ENCODE measurements at regions not wholly inside any gene's neighbourhood (a gene's known extent, or its start where the extent isn't known, plus 50 kb on each side); places are given as distances from the start of the nearest gene placed in this dataset.

DNA sequence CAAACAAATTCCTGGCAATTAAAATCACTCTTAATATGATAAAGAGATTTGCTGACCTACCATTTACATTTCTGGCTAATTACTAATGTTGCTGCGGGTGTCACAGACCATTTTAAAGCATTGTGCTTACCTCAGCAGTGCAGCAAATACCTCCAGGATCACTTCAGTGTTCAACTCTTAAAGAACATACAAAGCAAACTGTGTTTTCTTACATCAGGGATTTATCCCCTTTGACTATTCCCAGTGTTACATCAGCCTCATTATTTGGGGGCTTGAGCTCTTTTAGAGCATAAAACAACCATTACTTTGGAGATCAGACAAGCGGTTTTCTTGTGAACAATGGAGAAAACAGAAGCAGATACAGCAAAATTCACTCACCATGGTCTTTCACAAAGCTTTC is 185.4 kb downstream of the LYPLAL1 start:
- Histone ChIP-seq H2AFZ (ENCODE audit: low read depth, low read length) (no peak overlapping the region), H3K4me3 (ENCODE audit: low read depth in 1 of 2, low read length in 2 of 2) (no peak overlapping the region), H3K9me3 (ENCODE audit: insufficient read depth, low read length, severe bottlenecking) (no peaks in the 10 kb centered on the region), H3K79me2 (ENCODE audit: insufficient read depth, low read length) (no peaks in the 10 kb centered on the region), H3K4me1 (ENCODE audit: insufficient read depth, low read length) (no peaks in the 10 kb centered on the region), H3K27me3 (ENCODE audit: insufficient read depth, low read length, poor library complexity) (no peaks in the 10 kb centered on the region), H4K20me1 (ENCODE audit: insufficient read depth, low read length) (no peaks in the 10 kb centered on the region), H3K27ac (ENCODE audit: low read length) (no peak overlapping the region), H3K4me2 (ENCODE audit: insufficient read depth, low read length) (no peak overlapping the region), H3K36me3 (ENCODE audit: insufficient read depth, low read length) (no peaks in the 10 kb centered on the region), H3K9ac (ENCODE audit: low read depth, low read length) (no peak overlapping the region)
- DNase-seq (no peak), ATAC-seq (ENCODE audit: insufficient read depth, low read depth) (no peak)
- TF ChIP-seq, protein P1, sequence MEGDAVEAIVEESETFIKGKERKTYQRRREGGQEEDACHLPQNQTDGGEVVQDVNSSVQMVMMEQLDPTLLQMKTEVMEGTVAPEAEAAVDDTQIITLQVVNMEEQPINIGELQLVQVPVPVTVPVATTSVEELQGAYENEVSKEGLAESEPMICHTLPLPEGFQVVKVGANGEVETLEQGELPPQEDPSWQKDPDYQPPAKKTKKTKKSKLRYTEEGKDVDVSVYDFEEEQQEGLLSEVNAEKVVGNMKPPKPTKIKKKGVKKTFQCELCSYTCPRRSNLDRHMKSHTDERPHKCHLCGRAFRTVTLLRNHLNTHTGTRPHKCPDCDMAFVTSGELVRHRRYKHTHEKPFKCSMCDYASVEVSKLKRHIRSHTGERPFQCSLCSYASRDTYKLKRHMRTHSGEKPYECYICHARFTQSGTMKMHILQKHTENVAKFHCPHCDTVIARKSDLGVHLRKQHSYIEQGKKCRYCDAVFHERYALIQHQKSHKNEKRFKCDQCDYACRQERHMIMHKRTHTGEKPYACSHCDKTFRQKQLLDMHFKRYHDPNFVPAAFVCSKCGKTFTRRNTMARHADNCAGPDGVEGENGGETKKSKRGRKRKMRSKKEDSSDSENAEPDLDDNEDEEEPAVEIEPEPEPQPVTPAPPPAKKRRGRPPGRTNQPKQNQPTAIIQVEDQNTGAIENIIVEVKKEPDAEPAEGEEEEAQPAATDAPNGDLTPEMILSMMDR (IDR thresholded peaks at IDR 0.05; ENCODE audit: borderline replicate concordance, extremely low read depth, low read length, poor library complexity, severe bottlenecking): no peak
- no peak for TF ChIP-seq EZH2 (IDR thresholded peaks at IDR 0.05; ENCODE audit: borderline replicate concordance, low read depth, low read length, severe bottlenecking)

- H2AFZ ChIP-seq (ENCODE audit: low read depth, low read length): no peak overlapping the region
- no peak overlapping the region for H3K9ac ChIP-seq (ENCODE audit: low read depth, low read length)
- H3K36me3 ChIP-seq (ENCODE audit: insufficient read depth, low read length): no peaks in the 10 kb centered on the region
- no peaks in the 10 kb centered on the region for H3K4me1 ChIP-seq (ENCODE audit: insufficient read depth, low read length)
- H3K27ac ChIP-seq (ENCODE audit: low read length): no peak overlapping the region
- H3K4me2 ChIP-seq (ENCODE audit: insufficient read depth, low read length): no peak overlapping the region
- H3K27me3 ChIP-seq (ENCODE audit: insufficient read depth, low read length, poor library complexity): no peaks in the 10 kb centered on the region
- no peak overlapping the region for H3K4me3 ChIP-seq (ENCODE audit: low read depth in 1 of 2, low read length in 2 of 2)
- H3K79me2 ChIP-seq (ENCODE audit: insufficient read depth, low read length): no peaks in the 10 kb centered on the region
- no peaks in the 10 kb centered on the region for H4K20me1 ChIP-seq (ENCODE audit: insufficient read depth, low read length)
- H3K9me3 ChIP-seq (ENCODE audit: insufficient read depth, low read length, severe bottlenecking): no peaks in the 10 kb centered on the region
- ATAC-seq (ENCODE audit: insufficient read depth, low read depth) (no peak), DNase-seq (no peak)
- no peak for TF ChIP-seq EZH2 (IDR thresholded peaks at IDR 0.05; ENCODE audit: borderline replicate concordance, low read depth, low read length, severe bottlenecking)
- TF ChIP-seq, protein P1 (IDR thresholded peaks at IDR 0.05; ENCODE audit: borderline replicate concordance, extremely low read depth, low read length, poor library complexity, severe bottlenecking): no peak
Observed at GRCh38 chr1:219358080-219358479, 184.4 kb downstream of the LYPLAL1 start.

GRCh38 chr1:219354962-219355361 is 181.3 kb downstream of the LYPLAL1 start:
- Histone ChIP-seq H3K4me3 (ENCODE audit: low read depth in 1 of 2, low read length in 2 of 2) (no peak overlapping the region), H2AFZ (ENCODE audit: low read depth, low read length) (no peak overlapping the region), H3K27me3 (ENCODE audit: insufficient read depth, low read length, poor library complexity) (no peaks in the 10 kb centered on the region), H3K4me1 (ENCODE audit: insufficient read depth, low read length) (no peaks in the 10 kb centered on the region), H3K9ac (ENCODE audit: low read depth, low read length) (no peak overlapping the region), H3K27ac (ENCODE audit: low read length) (no peak overlapping the region), H3K36me3 (ENCODE audit: insufficient read depth, low read length) (no peaks in the 10 kb centered on the region), H3K4me2 (ENCODE audit: insufficient read depth, low read length) (no peak overlapping the region), H3K9me3 (ENCODE audit: insufficient read depth, low read length, severe bottlenecking) (no peaks in the 10 kb centered on the region), H3K79me2 (ENCODE audit: insufficient read depth, low read length) (no peaks in the 10 kb centered on the region), H4K20me1 (ENCODE audit: insufficient read depth, low read length) (no peaks in the 10 kb centered on the region)
- TF ChIP-seq, protein P1 (IDR thresholded peaks at IDR 0.05; ENCODE audit: borderline replicate concordance, extremely low read depth, low read length, poor library complexity, severe bottlenecking): no peak
- no peak for TF ChIP-seq EZH2 (IDR thresholded peaks at IDR 0.05; ENCODE audit: borderline replicate concordance, low read depth, low read length, severe bottlenecking)
- no peak for ATAC-seq (ENCODE audit: insufficient read depth, low read depth)
- DNase-seq: no peak

All from DND-41 (cell line).